GM23338 (cell line): ENCODE measurements at regions not wholly inside any gene's neighbourhood (a gene's known extent, or its start where the extent isn't known, plus 50 kb on each side); places are given as distances from the start of the nearest gene placed in this dataset.

Source experiments
- CREB1 ChIP-seq: fragments of 250-450 bp; sonication (Bioruptor Pico); IDR thresholded peaks from 2 replicates; pipeline ENCODE4 v1.5.0; 2020; ENCODE audit warnings: low read depth, mild to moderate bottlenecking, moderate library complexity
- CTCF ChIP-seq, 2 experiments: fragments of 200-600 bp in 1 of 2; sonication (generic) in 1 of 2; conservative IDR thresholded peaks; 2 replicates each; pipeline versions ENCODE4 v1.5.1 to v1.6.1; 2016 to 2017; ENCODE audit warnings: antibody characterized with exemption in 2 of 2, low read depth in 2 of 2, mild to moderate bottlenecking in 2 of 2, moderate library complexity in 1 of 2
- ETS1 ChIP-seq: IDR thresholded peaks from 2 replicates; pipeline ENCODE4 v1.6.1; 2016; ENCODE audit warnings: antibody characterized with exemption
- EZH2 ChIP-seq: fragments of 200-600 bp; sonication (generic); IDR thresholded peaks from one replicate; pipeline ENCODE4 v1.8.0; 2017; ENCODE audit warnings: antibody characterized with exemption, mild to moderate bottlenecking, low read depth; ENCODE audit not compliant: unreplicated experiment
- EZH2phosphoT487 ChIP-seq: fragments of 200-600 bp; sonication (generic); IDR thresholded peaks from one replicate; pipeline ENCODE4 v1.8.1; 2018; ENCODE audit warnings: antibody characterized with exemption; ENCODE audit not compliant: unreplicated experiment
- JUNB ChIP-seq: IDR thresholded peaks from one replicate; pipeline ENCODE4 v1.6.1; 2016; ENCODE audit warnings: antibody characterized with exemption; ENCODE audit not compliant: unreplicated experiment
- POLR2AphosphoS5 ChIP-seq: IDR thresholded peaks from 2 replicates; pipeline ENCODE4 v1.6.1; 2016; ENCODE audit warnings: antibody characterized with exemption, low read depth
- REST ChIP-seq: IDR thresholded peaks from one replicate; pipeline ENCODE4 v1.6.1; 2018; ENCODE audit warnings: antibody characterized with exemption; ENCODE audit not compliant: unreplicated experiment
- STAT1 ChIP-seq: IDR thresholded peaks from one replicate; pipeline ENCODE4 v1.6.1; 2016; ENCODE audit warnings: antibody characterized with exemption; ENCODE audit not compliant: unreplicated experiment
- ZNF331 ChIP-seq: fragments of 250-450 bp; sonication (Bioruptor Pico); IDR thresholded peaks from 2 replicates; pipeline ENCODE4 v1.5.0; 2020; ENCODE audit warnings: low read depth, mild to moderate bottlenecking, moderate library complexity
- ZNF462 ChIP-seq: fragments of 250-450 bp; sonication (Bioruptor Pico); IDR thresholded peaks from 2 replicates; pipeline ENCODE4 v1.5.0; 2020; ENCODE audit warnings: mild to moderate bottlenecking, moderate library complexity

- TF ChIP-seq POLR2AphosphoS5 (no peak), CTCF (conservative IDR thresholded peaks at IDR 0.05; ENCODE audit: low read depth in 2 of 2) (no peak), CREB1 (no peak), EZH2 (no peak), REST (no peak), JUNB (no peak), EZH2phosphoT487 (no peak), ZNF462 (CRISPR knock-in tag) (no peak), ETS1 (no peak), ZNF331 (CRISPR knock-in tag) (no peak), STAT1 (no peak)
Observed at GRCh38 chr4:52200339-52200725, 149.2 kb downstream of the SPATA18 start.
